GM12878 (cell line): ENCODE measurements at regions not wholly inside any gene's neighbourhood (a gene's known extent, or its start where the extent isn't known, plus 50 kb on each side); places are given as distances from the start of the nearest gene placed in this dataset.

ENCODE experiments used
- CHD1 ChIP-seq: IDR thresholded peaks from 2 replicates; pipeline ENCODE4 v1.6.1; 2012; ENCODE audit warnings: low read depth, low read length, improper control_type of control experiment
- CTCF ChIP-seq, 3 experiments: IDR thresholded peaks in 2 of 3; conservative IDR thresholded peaks in 1 of 3; 2 replicates each; pipeline ENCODE4 v1.5.1; 2011; ENCODE audit warnings: low read depth in 3 of 3, low read length in 3 of 3, mild to moderate bottlenecking in 3 of 3, control low read depth in 2 of 3, moderate library complexity in 2 of 3, inconsistent platforms in 1 of 3, mixed read lengths in 1 of 3; ENCODE audit not compliant: control insufficient read depth in 2 of 3, insufficient read depth in 1 of 3; ENCODE audit errors: extremely low read depth in 1 of 3
- EP300 ChIP-seq, 2 experiments: fragments of 150-350 bp in 1 of 2; IDR thresholded peaks; 2 replicates each; pipeline ENCODE4 v1.6.1; 2011 to 2012; ENCODE audit warnings: low read depth in 2 of 2, low read length in 2 of 2, borderline replicate concordance in 1 of 2, improper control_type of control experiment in 1 of 2, inconsistent platforms in 1 of 2; ENCODE audit not compliant: control insufficient read depth in 1 of 2
- ETV6 ChIP-seq, 2 experiments: fragments of 450-650 bp in 1 of 2; IDR thresholded peaks in 1 of 2; conservative IDR thresholded peaks in 1 of 2; 2 replicates each; pipeline ENCODE4 v1.6.1; 2014; ENCODE audit warnings: antibody characterized with exemption in 1 of 2, borderline replicate concordance in 1 of 2, low read depth in 1 of 2, mild to moderate bottlenecking in 1 of 2, moderate library complexity in 1 of 2
- EZH2 ChIP-seq: IDR thresholded peaks from 2 replicates; pipeline ENCODE4 v1.6.1; 2012; ENCODE audit warnings: low read depth, mild to moderate bottlenecking, control low read depth, inconsistent platforms, low read length, borderline replicate concordance; ENCODE audit not compliant: control insufficient read depth
- HDGF ChIP-seq: fragments of 450-650 bp; IDR thresholded peaks from 2 replicates; pipeline ENCODE4 v1.6.1; 2016; ENCODE audit warnings: antibody characterized with exemption
- POLR2A ChIP-seq: IDR thresholded peaks from 2 replicates; pipeline ENCODE4 v1.6.1; 2011; ENCODE audit warnings: low read depth, mild to moderate bottlenecking, low read length
- SP1 ChIP-seq: IDR thresholded peaks from one replicate; pipeline ENCODE4 v1.6.1; 2011; ENCODE audit warnings: low read depth, low read length

GRCh38 chr12:24496755-24497154 is 452.1 kb downstream of the BCAT1 start:
- TF ChIP-seq POLR2A (no peak), EP300 (IDR thresholded peaks at IDR 0.05; ENCODE audit: borderline replicate concordance in 1 of 2, control insufficient read depth in 1 of 2, low read depth in 2 of 2, low read length in 2 of 2) (no peak), CTCF (IDR thresholded peaks at IDR 0.05 in 2 of 3, conservative IDR thresholded peaks at IDR 0.05 in 1 of 3; ENCODE audit: control insufficient read depth in 2 of 3, extremely low read depth in 1 of 3, insufficient read depth in 1 of 3, low read depth in 3 of 3, low read length in 3 of 3) (no peak), SP1 (no peak), ETV6 (conservative IDR thresholded peaks at IDR 0.05 in 1 of 2, IDR thresholded peaks at IDR 0.05 in 1 of 2; ENCODE audit: borderline replicate concordance in 1 of 2, low read depth in 1 of 2) (no peak), EZH2 (no peak), HDGF (no peak), CHD1 (no peak)
